ENCODE measurements at regions not wholly inside any gene's neighbourhood (a gene's known extent, or its start where the extent isn't known, plus 50 kb on each side); places are given as distances from the start of the nearest gene placed in this dataset.
"Not testable (repeated sequence)": the region's sequence is repeated elsewhere in the genome, so short reads cannot be mapped to it uniquely, and the experiment has no call there.

- not testable (repeated sequence) for H3K36me3 ChIP-seq (ENCODE audit: insufficient read depth, low read length); H3K27me3 ChIP-seq (ENCODE audit: control insufficient read depth, insufficient read depth, low read length); H3K9ac ChIP-seq (ENCODE audit: low read depth, low read length); H3K4me2 ChIP-seq (ENCODE audit: low read length); H3K9me3 ChIP-seq (replicated peaks; ENCODE audit: low read length); H3K4me3 ChIP-seq (ENCODE audit: low read length)
- peaks cover 28% of the 10 kb centered on the region for H3K4me1 ChIP-seq (ENCODE audit: control insufficient read depth, insufficient read depth, low read length)
These were observed 110.4 kb upstream of the SPRED1 start for GRCh38 chr15:38142195-38142594.

- Histone ChIP-seq H3K4me1 (ENCODE audit: control insufficient read depth, insufficient read depth, low read length) (peaks cover 28% of the 10 kb centered on the region), H3K9me3 (replicated peaks; ENCODE audit: low read length) (peaks cover 1% of the 10 kb centered on the region), H3K4me2 (ENCODE audit: low read length) (peak overlapping the region; percentile 70), H3K9ac (ENCODE audit: low read depth, low read length) (peak overlapping the region; percentile 66), H3K4me3 (ENCODE audit: low read length) (peak overlapping the region; percentile 29), H3K36me3 (ENCODE audit: insufficient read depth, low read length) (no peaks in the 10 kb centered on the region), H3K27me3 (ENCODE audit: control insufficient read depth, insufficient read depth, low read length) (no peaks in the 10 kb centered on the region)
These were observed 107.7 kb upstream of the SPRED1 start for GRCh38 chr15:38144921-38145320.

GRCh38 chr15:38145651-38146111, 107.0 kb upstream of the SPRED1 start:
- Histone ChIP-seq H3K4me3 (ENCODE audit: low read length) (peak overlapping the region; percentile 29), H3K27me3 (ENCODE audit: control insufficient read depth, insufficient read depth, low read length) (no peaks in the 10 kb centered on the region), H3K36me3 (ENCODE audit: insufficient read depth, low read length) (no peaks in the 10 kb centered on the region), H3K4me1 (ENCODE audit: control insufficient read depth, insufficient read depth, low read length) (peaks cover 28% of the 10 kb centered on the region), H3K9me3 (replicated peaks; ENCODE audit: low read length) (peaks cover 7% of the 10 kb centered on the region), H3K9ac (ENCODE audit: low read depth, low read length) (peak overlapping the region; percentile 66), H3K4me2 (ENCODE audit: low read length) (peak overlapping the region; percentile 70)

- Histone ChIP-seq H3K27me3 (ENCODE audit: control insufficient read depth, insufficient read depth, low read length) (no peaks in the 10 kb centered on the region), H3K4me3 (ENCODE audit: low read length) (no peak overlapping the region), H3K4me2 (ENCODE audit: low read length) (no peak overlapping the region), H3K9me3 (replicated peaks; ENCODE audit: low read length) (peaks cover 7% of the 10 kb centered on the region), H3K36me3 (ENCODE audit: insufficient read depth, low read length) (no peaks in the 10 kb centered on the region), H3K9ac (ENCODE audit: low read depth, low read length) (no peak overlapping the region), H3K4me1 (ENCODE audit: control insufficient read depth, insufficient read depth, low read length) (peaks cover 28% of the 10 kb centered on the region)
These were observed 105.4 kb upstream of the SPRED1 start for GRCh38 chr15:38147246-38147645.

GRCh38 chr15:38148471-38148870, 104.2 kb upstream of the SPRED1 start:
- no peaks in the 10 kb centered on the region for H3K36me3 ChIP-seq (ENCODE audit: insufficient read depth, low read length)
- H3K4me2 ChIP-seq (ENCODE audit: low read length) = no peak overlapping the region
- H3K4me3 ChIP-seq (ENCODE audit: low read length) = no peak overlapping the region
- H3K9me3 ChIP-seq (replicated peaks; ENCODE audit: low read length) = peaks cover 7% of the 10 kb centered on the region
- H3K9ac ChIP-seq (ENCODE audit: low read depth, low read length) = no peak overlapping the region
- peaks cover 28% of the 10 kb centered on the region for H3K4me1 ChIP-seq (ENCODE audit: control insufficient read depth, insufficient read depth, low read length)
- H3K27me3 ChIP-seq (ENCODE audit: control insufficient read depth, insufficient read depth, low read length) = no peaks in the 10 kb centered on the region

GRCh38 chr15:38149315-38149714, 103.3 kb upstream of the SPRED1 start:
- peaks cover 7% of the 10 kb centered on the region for H3K9me3 ChIP-seq (replicated peaks; ENCODE audit: low read length)
- peaks cover 24% of the 10 kb centered on the region for H3K4me1 ChIP-seq (ENCODE audit: control insufficient read depth, insufficient read depth, low read length)
- no peaks in the 10 kb centered on the region for H3K36me3 ChIP-seq (ENCODE audit: insufficient read depth, low read length)
- H3K4me3 ChIP-seq (ENCODE audit: low read length) = no peak overlapping the region
- no peak overlapping the region for H3K9ac ChIP-seq (ENCODE audit: low read depth, low read length)
- no peaks in the 10 kb centered on the region for H3K27me3 ChIP-seq (ENCODE audit: control insufficient read depth, insufficient read depth, low read length)
- H3K4me2 ChIP-seq (ENCODE audit: low read length) = no peak overlapping the region

GRCh38 chr15:38150148-38150547, 102.5 kb upstream of the SPRED1 start:
- Histone ChIP-seq H3K9me3 (replicated peaks; ENCODE audit: low read length) (peaks cover 7% of the 10 kb centered on the region), H3K4me3 (ENCODE audit: low read length) (no peak overlapping the region), H3K4me1 (ENCODE audit: control insufficient read depth, insufficient read depth, low read length) (peaks cover 15% of the 10 kb centered on the region), H3K27me3 (ENCODE audit: control insufficient read depth, insufficient read depth, low read length) (no peaks in the 10 kb centered on the region), H3K4me2 (ENCODE audit: low read length) (no peak overlapping the region), H3K36me3 (ENCODE audit: insufficient read depth, low read length) (no peaks in the 10 kb centered on the region), H3K9ac (ENCODE audit: low read depth, low read length) (no peak overlapping the region)

- H3K9ac ChIP-seq (ENCODE audit: low read depth, low read length) = no peak overlapping the region
- no peak overlapping the region for H3K4me3 ChIP-seq (ENCODE audit: low read length)
- H3K9me3 ChIP-seq (replicated peaks; ENCODE audit: low read length) = peaks cover 7% of the 10 kb centered on the region
These were observed 101.8 kb upstream of the SPRED1 start for GRCh38 chr15:38150794-38151193.

GRCh38 chr15:38153781-38154180, 98.9 kb upstream of the SPRED1 start:
- Histone ChIP-seq H3K27me3 (ENCODE audit: control insufficient read depth, insufficient read depth, low read length) (no peaks in the 10 kb centered on the region), H3K9ac (ENCODE audit: low read depth, low read length) (no peak overlapping the region), H3K4me2 (ENCODE audit: low read length) (no peak overlapping the region), H3K4me3 (ENCODE audit: low read length) (no peak overlapping the region), H3K4me1 (ENCODE audit: control insufficient read depth, insufficient read depth, low read length) (no peaks in the 10 kb centered on the region), H3K9me3 (replicated peaks; ENCODE audit: low read length) (peaks cover 7% of the 10 kb centered on the region), H3K36me3 (ENCODE audit: insufficient read depth, low read length) (no peaks in the 10 kb centered on the region)

More at GRCh38 chr15:38150794-38151193, 101.8 kb upstream of the SPRED1 start:
- H3K4me2 ChIP-seq (ENCODE audit: low read length) = no peak overlapping the region
- H3K4me1 ChIP-seq (ENCODE audit: control insufficient read depth, insufficient read depth, low read length) = peaks cover 9% of the 10 kb centered on the region
- no peaks in the 10 kb centered on the region for H3K36me3 ChIP-seq (ENCODE audit: insufficient read depth, low read length)
- H3K27me3 ChIP-seq (ENCODE audit: control insufficient read depth, insufficient read depth, low read length) = no peaks in the 10 kb centered on the region

- Histone ChIP-seq H3K27me3 (ENCODE audit: control insufficient read depth, insufficient read depth, low read length) (no peaks in the 10 kb centered on the region), H3K4me2 (ENCODE audit: low read length) (no peak overlapping the region), H3K4me3 (ENCODE audit: low read length) (no peak overlapping the region), H3K9ac (ENCODE audit: low read depth, low read length) (no peak overlapping the region), H3K9me3 (replicated peaks; ENCODE audit: low read length) (peaks cover 7% of the 10 kb centered on the region), H3K4me1 (ENCODE audit: control insufficient read depth, insufficient read depth, low read length) (no peaks in the 10 kb centered on the region), H3K36me3 (ENCODE audit: insufficient read depth, low read length) (no peaks in the 10 kb centered on the region)
These were observed 98.4 kb upstream of the SPRED1 start for GRCh38 chr15:38154255-38154654.

GRCh38 chr15:38154837-38155236, 97.8 kb upstream of the SPRED1 start:
- H3K4me1 ChIP-seq (ENCODE audit: control insufficient read depth, insufficient read depth, low read length) = no peaks in the 10 kb centered on the region
- no peaks in the 10 kb centered on the region for H3K36me3 ChIP-seq (ENCODE audit: insufficient read depth, low read length)
- H3K9ac ChIP-seq (ENCODE audit: low read depth, low read length) = no peak overlapping the region
- no peak overlapping the region for H3K4me3 ChIP-seq (ENCODE audit: low read length)
- peaks cover 7% of the 10 kb centered on the region for H3K9me3 ChIP-seq (replicated peaks; ENCODE audit: low read length)
- H3K27me3 ChIP-seq (ENCODE audit: control insufficient read depth, insufficient read depth, low read length) = no peaks in the 10 kb centered on the region
- H3K4me2 ChIP-seq (ENCODE audit: low read length) = no peak overlapping the region

- H3K9me3 ChIP-seq (replicated peaks; ENCODE audit: low read length) = no peaks in the 10 kb centered on the region
- H3K4me3 ChIP-seq (ENCODE audit: low read length) = no peak overlapping the region
- no peak overlapping the region for H3K4me2 ChIP-seq (ENCODE audit: low read length)
- no peak overlapping the region for H3K9ac ChIP-seq (ENCODE audit: low read depth, low read length)
- no peaks in the 10 kb centered on the region for H3K4me1 ChIP-seq (ENCODE audit: control insufficient read depth, insufficient read depth, low read length)
- H3K36me3 ChIP-seq (ENCODE audit: insufficient read depth, low read length) = no peaks in the 10 kb centered on the region
- no peaks in the 10 kb centered on the region for H3K27me3 ChIP-seq (ENCODE audit: control insufficient read depth, insufficient read depth, low read length)
These were observed 89.0 kb upstream of the SPRED1 start for GRCh38 chr15:38163658-38164057.
